SU-DHL-6 (cell line): ENCODE measurements at regions not wholly inside any gene's neighbourhood (a gene's known extent, or its start where the extent isn't known, plus 50 kb on each side); places are given as distances from the start of the nearest gene placed in this dataset.
A peak's percentile ranks its signal among the peaks of the same experiment; 100 is the strongest.
"Not testable (repeated sequence)": the region's sequence is repeated elsewhere in the genome, so short reads cannot be mapped to it uniquely, and the experiment has no call there.

Experiments
- H2AFZ ChIP-seq: fragments of 200-600 bp; sonication (generic); 2 replicates; pipeline ENCODE4 v1.6.1; 2014; ENCODE audit warnings: low read depth, mild to moderate bottlenecking, moderate library complexity, mixed read lengths, antibody characterized with exemption, low read length; ENCODE audit not compliant: severe bottlenecking
- H3F3A ChIP-seq: fragments of 200-600 bp; shearing (Covaris generic); 2 replicates; pipeline ENCODE4 v1.6.0; 2016; ENCODE audit warnings: antibody characterized with exemption, mild to moderate bottlenecking; ENCODE audit not compliant: insufficient read depth
- H3K27ac ChIP-seq: fragments of 200-600 bp; sonication (generic); 2 replicates; pipeline ENCODE4 v1.5.1; 2016; ENCODE audit warnings: low read depth, mild to moderate bottlenecking, low read length, moderate library complexity, mixed read lengths
- H3K27me3 ChIP-seq: fragments of 200-600 bp; sonication (generic), shearing (Covaris generic); 2 replicates; pipeline ENCODE4 v1.6.0; 2014; ENCODE audit warnings: mild to moderate bottlenecking, low read length
- H3K36me3 ChIP-seq: fragments of 200-600 bp; sonication (generic); 2 replicates; pipeline ENCODE4 v1.6.1; 2014; ENCODE audit warnings: mild to moderate bottlenecking, low read length, mixed read lengths
- H3K4me2 ChIP-seq: fragments of 300-600, 200-600 bp; shearing (Covaris generic), sonication (generic); 2 replicates; pipeline ENCODE4 v1.6.0; 2014; ENCODE audit warnings: low read length, low read depth, mild to moderate bottlenecking; ENCODE audit not compliant: poor library complexity, severe bottlenecking
- H3K4me3 ChIP-seq: fragments of 200-600 bp; sonication (generic); 2 replicates; pipeline ENCODE4 v1.5.1; 2014; ENCODE audit warnings: antibody characterized with exemption, low read length, mild to moderate bottlenecking, mixed read lengths; ENCODE audit not compliant: insufficient read depth, poor library complexity, severe bottlenecking
- H3K79me2 ChIP-seq: fragments of 200-600 bp; sonication (generic); 2 replicates; pipeline ENCODE4 v1.6.1; 2014; ENCODE audit warnings: mild to moderate bottlenecking, low read length, moderate library complexity; ENCODE audit not compliant: insufficient read depth
- H3K9ac ChIP-seq: fragments of 200-600 bp; sonication (generic); 2 replicates; pipeline ENCODE4 v1.7.0; 2014; ENCODE audit warnings: mild to moderate bottlenecking, low read length
- H3K9me2 ChIP-seq: fragments of 200-600 bp; sonication (generic); replicated peaks from 2 replicates; pipeline ENCODE4 v1.6.1; 2014; ENCODE audit warnings: low read length; ENCODE audit not compliant: insufficient read depth
- H3K9me3 ChIP-seq: fragments of 200-600 bp; sonication (generic); 2 replicates; pipeline ENCODE4 v1.6.1; 2014; ENCODE audit warnings: low read length, mixed read lengths; ENCODE audit not compliant: insufficient read depth
- H4K20me1 ChIP-seq: fragments of 200-600 bp; sonication (generic); 2 replicates; pipeline ENCODE4 v1.6.1; 2014; ENCODE audit warnings: low read depth, mild to moderate bottlenecking, antibody characterized with exemption, low read length, moderate library complexity, mixed read lengths
- CTCF ChIP-seq: fragments of 200-600 bp; sonication (generic); IDR thresholded peaks from one replicate; pipeline ENCODE4 v1.5.1; 2017; ENCODE audit warnings: antibody characterized with exemption, mild to moderate bottlenecking, low read length, moderate library complexity; ENCODE audit not compliant: insufficient read depth, poor library complexity, severe bottlenecking
- EZH2phosphoT487 ChIP-seq: fragments of 200-600 bp; sonication (generic), shearing (Covaris generic); conservative IDR thresholded peaks from 2 replicates; pipeline ENCODE4 v1.6.1; 2018; ENCODE audit warnings: mild to moderate bottlenecking, antibody characterized with exemption, low read length, moderate library complexity, mixed read lengths

GRCh38 chr14:105711841-105712460, 185.6 kb downstream of the TMEM121 start:
- no peak for TF ChIP-seq EZH2phosphoT487
- TF ChIP-seq CTCF, result no peak
- H3K27ac ChIP-seq, result peak overlapping the region; percentile 70

GRCh38 chr14:105712670-105713069, 186.3 kb downstream of the TMEM121 start:
- H3K27me3 ChIP-seq, H4K20me1 ChIP-seq, H3K9me3 ChIP-seq, H2AFZ ChIP-seq, H3K9ac ChIP-seq, H3K4me3 ChIP-seq, H3K4me2 ChIP-seq, H3K79me2 ChIP-seq, H3F3A ChIP-seq, H3K9me2 ChIP-seq, H3K36me3 ChIP-seq: not testable (repeated sequence)
- peak overlapping the region; percentile 70; the same call in 1 of the 2 replicates for H3K27ac ChIP-seq

More at GRCh38 chr14:105711841-105712460, 185.6 kb downstream of the TMEM121 start:
- Histone ChIP-seq H3F3A (peaks cover 5% of the 10 kb centered on the region; the same call in 1 of the 2 replicates), H2AFZ (no peak overlapping the region), H3K4me3 (no peak overlapping the region), H4K20me1 (no peaks in the 10 kb centered on the region), H3K36me3 (no peaks in the 10 kb centered on the region), H3K79me2 (no peaks in the 10 kb centered on the region), H3K4me2 (no peak overlapping the region), H3K9me2 (no peaks in the 10 kb centered on the region), H3K27me3 (no peaks in the 10 kb centered on the region), H3K9ac (peak overlapping the region; percentile 25), H3K9me3 (no peaks in the 10 kb centered on the region)

GRCh38 chr14:105713160-105713559, 186.8 kb downstream of the TMEM121 start:
- not testable (repeated sequence) for H3K27me3 ChIP-seq, H3F3A ChIP-seq

GRCh38 chr14:105713836-105714235, 187.5 kb downstream of the TMEM121 start:
- H3K9me2 ChIP-seq, H3K9me3 ChIP-seq, H3K4me3 ChIP-seq: not testable (repeated sequence)

More at GRCh38 chr14:105713160-105713559, 186.8 kb downstream of the TMEM121 start:
- H4K20me1 ChIP-seq, H3K79me2 ChIP-seq, H3K4me2 ChIP-seq, H3K4me3 ChIP-seq, H3K9me3 ChIP-seq, H3K36me3 ChIP-seq, H3K27ac ChIP-seq, H2AFZ ChIP-seq, H3K9me2 ChIP-seq, H3K9ac ChIP-seq: not testable (repeated sequence)

GRCh38 chr14:105718787-105719186, 192.4 kb downstream of the TMEM121 start:
- not testable (repeated sequence) for H3K9ac ChIP-seq, H3K9me2 ChIP-seq, H3K27me3 ChIP-seq, H3K9me3 ChIP-seq, H3K4me2 ChIP-seq, H3F3A ChIP-seq, H3K79me2 ChIP-seq, H3K27ac ChIP-seq, H3K36me3 ChIP-seq, H2AFZ ChIP-seq, H4K20me1 ChIP-seq, H3K4me3 ChIP-seq

More at GRCh38 chr14:105713836-105714235, 187.5 kb downstream of the TMEM121 start:
- H3K27ac ChIP-seq, H4K20me1 ChIP-seq, H2AFZ ChIP-seq, H3K79me2 ChIP-seq, H3K4me2 ChIP-seq, H3K9ac ChIP-seq, H3K36me3 ChIP-seq, H3K27me3 ChIP-seq, H3F3A ChIP-seq: not testable (repeated sequence)

GRCh38 chr14:105720106-105720505, 193.7 kb downstream of the TMEM121 start:
- H3K9ac ChIP-seq, H3F3A ChIP-seq, H3K36me3 ChIP-seq, H3K79me2 ChIP-seq, H3K9me3 ChIP-seq, H4K20me1 ChIP-seq, H3K9me2 ChIP-seq, H3K4me2 ChIP-seq, H3K27ac ChIP-seq, H3K27me3 ChIP-seq, H3K4me3 ChIP-seq, H2AFZ ChIP-seq: not testable (repeated sequence)

GRCh38 chr14:105720852-105721601, 194.6 kb downstream of the TMEM121 start:
- H3K4me2 ChIP-seq, H3K9me2 ChIP-seq, H3K9me3 ChIP-seq, H3K27me3 ChIP-seq, H3K36me3 ChIP-seq, H4K20me1 ChIP-seq, H3K79me2 ChIP-seq, H3K4me3 ChIP-seq, H2AFZ ChIP-seq, H3F3A ChIP-seq, H3K9ac ChIP-seq, H3K27ac ChIP-seq: not testable (repeated sequence)
